Keratinocyte (primary cell): ENCODE measurements at regions not wholly inside any gene's neighbourhood (a gene's known extent, or its start where the extent isn't known, plus 50 kb on each side); places are given as distances from the start of the nearest gene placed in this dataset.

ENCODE experiments used
- DNase-seq: peaks from one replicate; pipeline ENCODE4 v3.0.0-alpha.2; 2011; ENCODE audit warnings: low read depth, missing footprints, low spot score
- FAIRE-seq: peaks from 2 replicates; lab custom pipeline; 2011; peaks lifted over from hg19 to GRCh38; lab: Jason Lieb, UNC
- H2AFZ ChIP-seq: 2 replicates; pipeline ENCODE4 v1.6.0; 2012; ENCODE audit warnings: low read length, control low read depth, inconsistent platforms; ENCODE audit not compliant: control insufficient read depth
- H3K27ac ChIP-seq: 2 replicates; pipeline ENCODE4 v1.5.1; 2011; ENCODE audit warnings: low read length; ENCODE audit not compliant: control insufficient read depth, insufficient read depth
- H3K27me3 ChIP-seq: 3 replicates; pipeline ENCODE4 v1.6.0; 2011; ENCODE audit warnings: low read length; ENCODE audit not compliant: control insufficient read depth, insufficient read depth; ENCODE audit errors: extremely low read depth
- H3K36me3 ChIP-seq, 2 experiments: 2 replicates in 1 of 2; 3 replicates in 1 of 2; pipeline ENCODE4 v1.5.1; 2011; ENCODE audit warnings: low read length in 2 of 2, mild to moderate bottlenecking in 1 of 2; ENCODE audit not compliant: control insufficient read depth in 2 of 2, insufficient read depth in 2 of 2; ENCODE audit errors: extremely low read depth in 1 of 2
- H3K4me1 ChIP-seq: 3 replicates; pipeline ENCODE4 v1.5.1; 2011; ENCODE audit warnings: low read length; ENCODE audit not compliant: control insufficient read depth, insufficient read depth; ENCODE audit errors: extremely low read depth
- H3K4me2 ChIP-seq: 3 replicates; pipeline ENCODE4 v1.6.0; 2011; ENCODE audit warnings: low read depth, low read length; ENCODE audit not compliant: control insufficient read depth, insufficient read depth; ENCODE audit errors: extremely low read depth
- H3K4me3 ChIP-seq, 3 experiments: fragments of 200-600 bp in 1 of 3; sonication (generic) in 1 of 3; 2 replicates in 2 of 3; 3 replicates in 1 of 3; pipeline ENCODE4 v1.5.1; 2011 to 2016; ENCODE audit warnings: low read length in 3 of 3, mild to moderate bottlenecking in 3 of 3, control low read depth in 2 of 3, inconsistent platforms in 1 of 3, low read depth in 1 of 3, mixed read lengths in 1 of 3, mixed run types in 1 of 3, moderate library complexity in 1 of 3; ENCODE audit not compliant: control insufficient read depth in 2 of 3, insufficient read depth in 2 of 3; ENCODE audit errors: extremely low read depth in 1 of 3
- H3K79me2 ChIP-seq: 2 replicates; pipeline ENCODE4 v1.6.0; 2012; ENCODE audit warnings: low read length; ENCODE audit not compliant: control insufficient read depth, insufficient read depth
- H3K9ac ChIP-seq: 3 replicates; pipeline ENCODE4 v1.6.0; 2011; ENCODE audit warnings: low read length; ENCODE audit not compliant: control insufficient read depth, insufficient read depth; ENCODE audit errors: extremely low read depth
- H3K9me1 ChIP-seq: 3 replicates; pipeline ENCODE4 v1.6.0; 2011; ENCODE audit warnings: low read length; ENCODE audit not compliant: control insufficient read depth, insufficient read depth; ENCODE audit errors: extremely low read depth
- H3K9me3 ChIP-seq: 2 replicates; pipeline ENCODE4 v1.5.1; 2012; ENCODE audit warnings: low read depth, low read length; ENCODE audit not compliant: control insufficient read depth
- H4K20me1 ChIP-seq: 3 replicates; pipeline ENCODE4 v1.6.0; 2011; ENCODE audit warnings: low read length; ENCODE audit not compliant: control insufficient read depth, insufficient read depth; ENCODE audit errors: extremely low read depth
- CTCF ChIP-seq, 3 experiments: IDR thresholded peaks in 1 of 3; conservative IDR thresholded peaks in 1 of 3; optimal IDR thresholded peaks in 1 of 3; 2 replicates in 2 of 3; 3 replicates in 1 of 3; pipeline versions ENCODE3 to v1.5.1; 2011; ENCODE audit warnings: low read length in 3 of 3, mild to moderate bottlenecking in 3 of 3, moderate library complexity in 2 of 3, control low read depth in 1 of 3, inconsistent platforms in 1 of 3; ENCODE audit not compliant: insufficient read depth in 2 of 3; ENCODE audit errors: extremely low read depth in 1 of 3
- EZH2 ChIP-seq: IDR thresholded peaks from one replicate; pipeline ENCODE4 v1.6.1; 2012; ENCODE audit warnings: inconsistent platforms, mild to moderate bottlenecking, low read length, moderate library complexity
- dilution Hi-C: fragments of 300-500 bp; cut with MboI; formaldehyde crosslinking; loops from one replicate; pipeline ENCODE4 v1.7.0; 2020; ENCODE audit warnings: low sequenced_read_pairs; ENCODE audit not compliant: extremely low pct_ligation_motif_present

GRCh38 chr20:10935658-10936402 lies 262.0 kb upstream of the JAG1 start:
- no peaks in the 10 kb centered on the region for H3K79me2 ChIP-seq
- no peak overlapping the region for H3K4me3 ChIP-seq
- H3K27ac ChIP-seq = no peak overlapping the region
- no peak overlapping the region for H3K9ac ChIP-seq
- peaks cover 6% of the 10 kb centered on the region for H3K4me1 ChIP-seq
- no peaks in the 10 kb centered on the region for H3K9me1 ChIP-seq
- no peak overlapping the region for H3K4me2 ChIP-seq
- H4K20me1 ChIP-seq = no peaks in the 10 kb centered on the region
- H3K36me3 ChIP-seq = no peaks in the 10 kb centered on the region
- TF ChIP-seq EZH2 = no peak
- TF ChIP-seq CTCF (optimal IDR thresholded peaks at IDR 0.05 in 1 of 3, IDR thresholded peaks at IDR 0.05 in 1 of 3, conservative IDR thresholded peaks at IDR 0.05 in 1 of 3; ENCODE audit: extremely low read depth in 1 of 3, insufficient read depth in 2 of 3, low read length in 3 of 3) = no peak
- FAIRE-seq = no peak
- dilution Hi-C loops = no loop called here
- DNase-seq = no peak
- H3K27me3 ChIP-seq = no peaks in the 10 kb centered on the region
- H2AFZ ChIP-seq = no peak overlapping the region
- H3K9me3 ChIP-seq = no peaks in the 10 kb centered on the region

GRCh38 chr20:10936786-10937185 lies 263.0 kb upstream of the JAG1 start:
- DNase-seq = no peak
- dilution Hi-C loops = no loop called here
- H3K9me1 ChIP-seq = no peaks in the 10 kb centered on the region
- H2AFZ ChIP-seq = no peak overlapping the region
- no peak overlapping the region for H3K9ac ChIP-seq
- no peak for FAIRE-seq
- peaks cover 6% of the 10 kb centered on the region for H3K4me1 ChIP-seq
- no peak overlapping the region for H3K4me3 ChIP-seq
- H4K20me1 ChIP-seq = no peaks in the 10 kb centered on the region
- TF ChIP-seq EZH2 (no peak), CTCF (optimal IDR thresholded peaks at IDR 0.05 in 1 of 3, IDR thresholded peaks at IDR 0.05 in 1 of 3, conservative IDR thresholded peaks at IDR 0.05 in 1 of 3; ENCODE audit: extremely low read depth in 1 of 3, insufficient read depth in 2 of 3, low read length in 3 of 3) (no peak)
- H3K4me2 ChIP-seq = no peak overlapping the region
- H3K27ac ChIP-seq = no peak overlapping the region
- H3K36me3 ChIP-seq = no peaks in the 10 kb centered on the region
- H3K9me3 ChIP-seq = no peaks in the 10 kb centered on the region
- no peaks in the 10 kb centered on the region for H3K27me3 ChIP-seq
- no peaks in the 10 kb centered on the region for H3K79me2 ChIP-seq
